Activated CD4-positive, alpha-beta T cell treated with anti-CD3 and anti-CD28 coated beads, Interleukin-2, Interleukin-4, amounts not matched to agents 100 ng/mL and 50 ng/mL, durations not matched to agents 16 hours and 8 hours (primary cell): ENCODE measurements at regions not wholly inside any gene's neighbourhood (a gene's known extent, or its start where the extent isn't known, plus 50 kb on each side); places are given as distances from the start of the nearest gene placed in this dataset.
"Not testable (repeated sequence)": the region's sequence is repeated elsewhere in the genome, so short reads cannot be mapped to it uniquely, and the experiment has no call there.

Experiments used
- DNase-seq: peaks from one replicate; pipeline ENCODE4 v3.0.0-alpha.2; 2020; ENCODE audit warnings: low spot score

GRCh38 chr19:30066781-30067759, 125.0 kb downstream of the URI1 start:
- no peak for DNase-seq

GRCh38 chr19:30067956-30068506, 126.0 kb downstream of the URI1 start:
- DNase-seq: not testable (repeated sequence)

GRCh38 chr19:30068528-30069395, 126.7 kb downstream of the URI1 start:
- DNase-seq: no peak

GRCh38 chr19:30069535-30070197, 127.6 kb downstream of the URI1 start:
- DNase-seq: no peak

GRCh38 chr19:30070198-30070967, 128.3 kb downstream of the URI1 start:
- DNase-seq: no peak

- no peak for DNase-seq
These were observed 129.1 kb downstream of the URI1 start for GRCh38 chr19:30070968-30071632.

- no peak for DNase-seq
These were observed 129.8 kb downstream of the URI1 start for GRCh38 chr19:30071871-30072270.

- no peak for DNase-seq
These were observed 131.3 kb downstream of the URI1 start for GRCh38 chr19:30073152-30074000.

- DNase-seq: no peak
These were observed 132.1 kb downstream of the URI1 start for GRCh38 chr19:30074096-30074495.

GRCh38 chr19:30074741-30075715, 133.0 kb downstream of the URI1 start:
- DNase-seq: no peak

GRCh38 chr19:30076101-30076551, 134.1 kb downstream of the URI1 start:
- no peak for DNase-seq

GRCh38 chr19:30076751-30077670, 135.0 kb downstream of the URI1 start:
- DNase-seq: no peak

- no peak for DNase-seq
These were observed 135.9 kb downstream of the URI1 start for GRCh38 chr19:30077851-30078355.

GRCh38 chr19:30078381-30078910, 136.4 kb downstream of the URI1 start:
- no peak for DNase-seq

- no peak for DNase-seq
These were observed 137.2 kb downstream of the URI1 start for GRCh38 chr19:30079200-30079599.

- no peak for DNase-seq
These were observed 140.1 kb downstream of the URI1 start for GRCh38 chr19:30082168-30082567.

GRCh38 chr19:30082611-30083010, 140.6 kb downstream of the URI1 start:
- no peak for DNase-seq
